ENCODE measurements at regions not wholly inside any gene's neighbourhood (a gene's known extent, or its start where the extent isn't known, plus 50 kb on each side); places are given as distances from the start of the nearest gene placed in this dataset.

- intact Hi-C loops (cut with DNase I; ENCODE audit: low total_unique reads) (no loop called here), in situ Hi-C loops (cut with MboI; ENCODE audit: low sequenced_read_pairs in 4 of 4) (no loop called here)
- Histone ChIP-seq H3K4me3 (no peak overlapping the region), H3K4me1 (no peaks in the 10 kb centered on the region), H3K9me3 (no peaks in the 10 kb centered on the region), H3K27ac (no peak overlapping the region), H3K27me3 (no peaks in the 10 kb centered on the region), H3K36me3 (no peaks in the 10 kb centered on the region)
- DNase-seq (no peak), ATAC-seq (no peak)
- TF ChIP-seq POLR2A (IDR thresholded peaks at IDR 0.05) (no peak), CTCF (IDR thresholded peaks at IDR 0.05 in 4 of 5, conservative IDR thresholded peaks at IDR 0.05 in 1 of 5) (no peak)
Observed at GRCh38 chr2:187996630-187997029, 295.0 kb upstream of the GULP1 start.

GRCh38 chr2:188000189-188000588, 291.5 kb upstream of the GULP1 start:
- H3K4me3 ChIP-seq: no peak overlapping the region
- no peaks in the 10 kb centered on the region for H3K4me1 ChIP-seq
- DNase-seq: no peak
- TF ChIP-seq POLR2A (IDR thresholded peaks at IDR 0.05): no peak
- TF ChIP-seq CTCF (IDR thresholded peaks at IDR 0.05 in 4 of 5, conservative IDR thresholded peaks at IDR 0.05 in 1 of 5): no peak
- ATAC-seq: no peak
- no peaks in the 10 kb centered on the region for H3K27me3 ChIP-seq
- no peak overlapping the region for H3K27ac ChIP-seq
- intact Hi-C loops (cut with DNase I; ENCODE audit: low total_unique reads): no loop called here
- in situ Hi-C loops (cut with MboI; ENCODE audit: low sequenced_read_pairs in 4 of 4): no loop called here
- H3K36me3 ChIP-seq: no peaks in the 10 kb centered on the region
- no peaks in the 10 kb centered on the region for H3K9me3 ChIP-seq

- ATAC-seq: no peak
- intact Hi-C loops (cut with DNase I; ENCODE audit: low total_unique reads): no loop called here
Observed at GRCh38 chr2:188003800-188004199, 287.9 kb upstream of the GULP1 start.

GRCh38 chr2:188013767-188014166, 277.9 kb upstream of the GULP1 start:
- no peak for ATAC-seq
- no peak for DNase-seq
- intact Hi-C loops (cut with DNase I; ENCODE audit: low total_unique reads): no loop called here
- in situ Hi-C loops (cut with MboI; ENCODE audit: low sequenced_read_pairs in 4 of 4): no loop called here
- TF ChIP-seq POLR2A (IDR thresholded peaks at IDR 0.05): no peak
- TF ChIP-seq CTCF (IDR thresholded peaks at IDR 0.05 in 4 of 5, conservative IDR thresholded peaks at IDR 0.05 in 1 of 5): no peak
- H3K27ac ChIP-seq: no peak overlapping the region
- H3K9me3 ChIP-seq: no peaks in the 10 kb centered on the region
- peaks cover 0 to 8% of the 10 kb centered on the region in 2 donors for H3K4me1 ChIP-seq
- no peak overlapping the region for H3K4me3 ChIP-seq
- H3K27me3 ChIP-seq: no peaks in the 10 kb centered on the region
- no peaks in the 10 kb centered on the region for H3K36me3 ChIP-seq

More at GRCh38 chr2:188003800-188004199, 287.9 kb upstream of the GULP1 start:
- TF ChIP-seq POLR2A (IDR thresholded peaks at IDR 0.05) (no peak), CTCF (IDR thresholded peaks at IDR 0.05 in 4 of 5, conservative IDR thresholded peaks at IDR 0.05 in 1 of 5) (no peak)
- H3K36me3 ChIP-seq: no peaks in the 10 kb centered on the region
- no peaks in the 10 kb centered on the region for H3K4me1 ChIP-seq
- H3K9me3 ChIP-seq: no peaks in the 10 kb centered on the region
- in situ Hi-C loops (cut with MboI; ENCODE audit: low sequenced_read_pairs in 4 of 4): no loop called here
- DNase-seq: no peak
- no peak overlapping the region for H3K4me3 ChIP-seq
- H3K27ac ChIP-seq: no peak overlapping the region
- no peaks in the 10 kb centered on the region for H3K27me3 ChIP-seq

GRCh38 chr2:188016917-188017316, 274.8 kb upstream of the GULP1 start:
- in situ Hi-C loops (cut with MboI; ENCODE audit: low sequenced_read_pairs in 4 of 4) (no loop called here), intact Hi-C loops (cut with DNase I; ENCODE audit: low total_unique reads) (no loop called here)
- H3K27ac ChIP-seq: no peak overlapping the region
- ATAC-seq (no peak), DNase-seq (no peak)
- TF ChIP-seq POLR2A (IDR thresholded peaks at IDR 0.05): no peak
- no peak for TF ChIP-seq CTCF (IDR thresholded peaks at IDR 0.05 in 4 of 5, conservative IDR thresholded peaks at IDR 0.05 in 1 of 5)
- H3K4me1 ChIP-seq: peaks cover 0 to 4% of the 10 kb centered on the region in 2 donors
- H3K4me3 ChIP-seq: no peak overlapping the region
- no peaks in the 10 kb centered on the region for H3K27me3 ChIP-seq
- no peaks in the 10 kb centered on the region for H3K9me3 ChIP-seq
- H3K36me3 ChIP-seq: no peaks in the 10 kb centered on the region

All from gastrocnemius medialis (tissue), 4 donors.